ENCODE measurements at regions not wholly inside any gene's neighbourhood (a gene's known extent, or its start where the extent isn't known, plus 50 kb on each side); places are given as distances from the start of the nearest gene placed in this dataset.

- Histone ChIP-seq H3K4me1 (no peaks in the 10 kb centered on the region), H3K9ac (ENCODE audit: low read depth in 2 of 2, low read length in 2 of 2) (no peak overlapping the region), H3K36me3 (no peaks in the 10 kb centered on the region), H3K27ac (no peak overlapping the region), H3K27me3 (no peaks in the 10 kb centered on the region), H3K9me3 (no peaks in the 10 kb centered on the region), H3K4me3 (no peak overlapping the region)
- TF ChIP-seq CTCF (IDR thresholded peaks at IDR 0.05), result no peak
- DNase-seq, result peak; percentile 19
- intact Hi-C loops (cut with DNase I), result no loop called here
Measured at GRCh38 chr3:117665296-117665695, 955.7 kb downstream of the TUSC7 start.

- no peaks in the 10 kb centered on the region for H3K27me3 ChIP-seq
- no peaks in the 10 kb centered on the region for H3K9me3 ChIP-seq
- intact Hi-C loops (cut with DNase I), result no loop called here
- no peak for TF ChIP-seq CTCF (IDR thresholded peaks at IDR 0.05)
- no peaks in the 10 kb centered on the region for H3K4me1 ChIP-seq
- H3K9ac ChIP-seq (ENCODE audit: low read depth in 2 of 2, low read length in 2 of 2), result no peak overlapping the region
- no peak for DNase-seq
- no peak overlapping the region for H3K27ac ChIP-seq
- H3K36me3 ChIP-seq, result no peaks in the 10 kb centered on the region
- H3K4me3 ChIP-seq, result no peak overlapping the region
Measured at GRCh38 chr3:117666325-117666724, 956.7 kb downstream of the TUSC7 start.

- Histone ChIP-seq H3K27me3 (no peaks in the 10 kb centered on the region), H3K27ac (no peak overlapping the region), H3K9me3 (no peaks in the 10 kb centered on the region), H3K4me1 (no peaks in the 10 kb centered on the region), H3K4me3 (no peak overlapping the region), H3K9ac (ENCODE audit: low read depth in 2 of 2, low read length in 2 of 2) (no peak overlapping the region), H3K36me3 (no peaks in the 10 kb centered on the region)
- intact Hi-C loops (cut with DNase I), result no loop called here
- TF ChIP-seq CTCF (IDR thresholded peaks at IDR 0.05), result no peak
- DNase-seq, result no peak
Measured at GRCh38 chr3:117666812-117667211, 957.2 kb downstream of the TUSC7 start.

- H3K9ac ChIP-seq (ENCODE audit: low read depth in 2 of 2, low read length in 2 of 2), result no peak overlapping the region
- H3K36me3 ChIP-seq, result no peaks in the 10 kb centered on the region
- no peaks in the 10 kb centered on the region for H3K9me3 ChIP-seq
- H3K4me1 ChIP-seq, result no peaks in the 10 kb centered on the region
- H3K27me3 ChIP-seq, result no peaks in the 10 kb centered on the region
- no peak overlapping the region for H3K27ac ChIP-seq
- H3K4me3 ChIP-seq, result no peak overlapping the region
- intact Hi-C loops (cut with DNase I), result no loop called here
- TF ChIP-seq CTCF (IDR thresholded peaks at IDR 0.05), result no peak
- DNase-seq, result no peak
Measured at GRCh38 chr3:117669774-117670173, 960.2 kb downstream of the TUSC7 start.

- H3K4me3 ChIP-seq, result no peak overlapping the region
- intact Hi-C loops (cut with DNase I), result no loop called here
- no peak for TF ChIP-seq CTCF (IDR thresholded peaks at IDR 0.05)
- no peak overlapping the region for H3K9ac ChIP-seq (ENCODE audit: low read depth in 2 of 2, low read length in 2 of 2)
- no peaks in the 10 kb centered on the region for H3K9me3 ChIP-seq
- H3K27ac ChIP-seq, result no peak overlapping the region
- no peak for DNase-seq
- H3K4me1 ChIP-seq, result no peaks in the 10 kb centered on the region
- H3K27me3 ChIP-seq, result no peaks in the 10 kb centered on the region
- H3K36me3 ChIP-seq, result no peaks in the 10 kb centered on the region
Measured at GRCh38 chr3:117671722-117672318, 962.2 kb downstream of the TUSC7 start.

All from colonic mucosa (tissue), 4 donors.